WERI-Rb-1 (cell line): ENCODE measurements at regions not wholly inside any gene's neighbourhood (a gene's known extent, or its start where the extent isn't known, plus 50 kb on each side); places are given as distances from the start of the nearest gene placed in this dataset.

ENCODE experiments used
- DNase-seq: peaks from one replicate; pipeline ENCODE4 v3.0.0-alpha.2; 2020
- H3K27ac ChIP-seq: fragments of 250-450 bp; sonication (Bioruptor Pico); 2 replicates; pipeline ENCODE4 v1.5.1; 2020; ENCODE audit warnings: mild to moderate bottlenecking, moderate library complexity
- H3K27me3 ChIP-seq: fragments of 250-450 bp; sonication (Bioruptor Pico); 2 replicates; pipeline ENCODE4 v1.5.1; 2021; ENCODE audit warnings: mild to moderate bottlenecking, low read depth, moderate library complexity; ENCODE audit not compliant: insufficient read depth, severe bottlenecking
- H3K36me3 ChIP-seq: fragments of 250-450 bp; sonication (Bioruptor Pico); 2 replicates; pipeline ENCODE4 v1.5.1; 2020; ENCODE audit warnings: mild to moderate bottlenecking, moderate library complexity
- H3K4me3 ChIP-seq: 2 replicates; pipeline ENCODE4 v1.5.1; 2011; ENCODE audit warnings: low read depth, mild to moderate bottlenecking, control low read depth, low read length
- H3K9me3 ChIP-seq: fragments of 250-450 bp; sonication (Bioruptor Pico); 2 replicates; pipeline ENCODE4 v1.5.1; 2021; ENCODE audit warnings: mild to moderate bottlenecking, moderate library complexity; ENCODE audit not compliant: severe bottlenecking
- TF ChIP-seq, protein P1 (sequence below): IDR thresholded peaks from 2 replicates; pipeline ENCODE4 v1.5.1; 2011; ENCODE audit warnings: low read depth, mild to moderate bottlenecking, control low read depth, inconsistent platforms, low read length

DNA sequence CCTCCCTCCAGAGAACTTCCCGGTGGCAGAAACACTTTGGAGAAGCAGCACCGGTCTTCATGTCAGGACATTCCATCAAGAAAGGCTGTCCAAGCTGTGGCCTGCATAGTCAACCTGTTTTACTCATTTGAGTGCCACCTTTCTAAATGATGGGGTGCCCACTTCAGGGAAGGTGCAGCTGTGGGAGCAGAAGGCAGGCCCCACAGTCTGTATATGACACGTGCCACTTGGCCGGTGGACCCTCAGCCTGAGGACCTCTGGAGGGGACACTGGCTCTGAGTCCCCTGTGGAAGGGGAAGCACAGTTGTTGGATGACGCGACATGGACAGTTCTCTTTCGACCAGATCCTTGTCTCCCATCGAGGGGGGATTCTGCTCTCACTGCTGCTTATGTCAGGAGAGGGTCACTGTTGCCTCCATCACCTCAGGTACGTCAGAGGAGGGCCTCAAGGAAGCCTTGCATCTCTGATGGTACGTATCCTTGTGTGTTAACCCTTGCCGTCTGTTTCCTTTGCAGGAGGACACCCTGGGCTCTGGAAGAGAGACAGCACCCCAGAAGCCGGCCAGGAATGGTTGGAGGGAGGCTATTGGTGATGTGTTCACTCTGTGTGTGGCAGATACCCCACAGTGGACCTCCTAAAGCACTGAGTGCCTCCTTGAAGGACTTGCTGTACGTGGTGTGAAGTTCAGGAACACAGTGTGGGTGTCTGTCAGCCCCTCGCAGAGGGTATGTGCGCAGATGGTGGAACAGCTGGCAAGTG lies 132.1 kb upstream of the RTL1 start:
- DNase-seq, result no peak
- H3K4me3 ChIP-seq, result no peak overlapping the region
- H3K36me3 ChIP-seq, result no peaks in the 10 kb centered on the region
- TF ChIP-seq, protein P1, sequence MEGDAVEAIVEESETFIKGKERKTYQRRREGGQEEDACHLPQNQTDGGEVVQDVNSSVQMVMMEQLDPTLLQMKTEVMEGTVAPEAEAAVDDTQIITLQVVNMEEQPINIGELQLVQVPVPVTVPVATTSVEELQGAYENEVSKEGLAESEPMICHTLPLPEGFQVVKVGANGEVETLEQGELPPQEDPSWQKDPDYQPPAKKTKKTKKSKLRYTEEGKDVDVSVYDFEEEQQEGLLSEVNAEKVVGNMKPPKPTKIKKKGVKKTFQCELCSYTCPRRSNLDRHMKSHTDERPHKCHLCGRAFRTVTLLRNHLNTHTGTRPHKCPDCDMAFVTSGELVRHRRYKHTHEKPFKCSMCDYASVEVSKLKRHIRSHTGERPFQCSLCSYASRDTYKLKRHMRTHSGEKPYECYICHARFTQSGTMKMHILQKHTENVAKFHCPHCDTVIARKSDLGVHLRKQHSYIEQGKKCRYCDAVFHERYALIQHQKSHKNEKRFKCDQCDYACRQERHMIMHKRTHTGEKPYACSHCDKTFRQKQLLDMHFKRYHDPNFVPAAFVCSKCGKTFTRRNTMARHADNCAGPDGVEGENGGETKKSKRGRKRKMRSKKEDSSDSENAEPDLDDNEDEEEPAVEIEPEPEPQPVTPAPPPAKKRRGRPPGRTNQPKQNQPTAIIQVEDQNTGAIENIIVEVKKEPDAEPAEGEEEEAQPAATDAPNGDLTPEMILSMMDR, result no peak
- peaks cover 72% of the 10 kb centered on the region for H3K27me3 ChIP-seq
- peaks cover 4% of the 10 kb centered on the region for H3K9me3 ChIP-seq
- H3K27ac ChIP-seq, result no peak overlapping the region

DNA sequence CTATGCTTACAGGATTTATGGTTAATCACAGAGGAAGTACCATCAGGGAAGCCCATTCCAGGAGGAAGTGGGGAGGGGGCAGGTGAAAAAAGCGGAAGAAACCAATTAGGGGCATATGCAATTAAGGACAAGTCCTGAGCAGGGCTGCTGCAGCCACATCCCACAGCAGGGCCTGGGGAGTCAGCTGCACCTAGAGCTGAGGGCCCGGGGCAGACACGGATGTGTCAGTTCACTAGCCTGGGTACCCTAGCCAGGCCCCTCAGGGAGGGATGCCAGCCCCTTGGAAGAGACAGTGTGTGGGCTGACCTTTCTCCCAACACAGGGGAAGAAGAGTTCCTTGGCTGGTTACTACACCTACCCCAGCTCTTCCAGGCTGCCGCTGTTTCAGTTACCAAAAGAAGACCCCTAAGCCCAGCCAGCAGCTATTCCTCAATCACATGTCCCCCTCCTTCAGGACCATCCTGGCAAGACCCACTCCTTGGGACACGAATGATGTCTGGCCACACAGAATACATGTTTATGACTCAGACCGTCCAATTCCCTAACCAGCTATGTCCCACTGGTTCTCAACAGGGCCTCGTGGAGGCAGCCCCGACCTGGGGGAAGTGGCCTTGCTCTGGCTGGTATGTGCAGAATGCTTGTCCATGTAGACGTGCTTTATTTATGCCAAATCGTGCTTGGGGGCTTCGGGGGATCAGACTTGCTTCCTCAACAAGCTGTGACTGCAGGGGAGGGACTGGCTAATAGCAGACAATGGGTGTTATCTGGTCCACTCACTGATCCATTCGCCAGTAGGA lies 133.7 kb upstream of the RTL1 start:
- H3K27me3 ChIP-seq, result peaks cover 69% of the 10 kb centered on the region
- no peaks in the 10 kb centered on the region for H3K36me3 ChIP-seq
- H3K4me3 ChIP-seq, result no peak overlapping the region
- no peak for DNase-seq
- H3K27ac ChIP-seq, result no peak overlapping the region
- TF ChIP-seq, protein P1, result no peak
- H3K9me3 ChIP-seq, result no peaks in the 10 kb centered on the region

DNA sequence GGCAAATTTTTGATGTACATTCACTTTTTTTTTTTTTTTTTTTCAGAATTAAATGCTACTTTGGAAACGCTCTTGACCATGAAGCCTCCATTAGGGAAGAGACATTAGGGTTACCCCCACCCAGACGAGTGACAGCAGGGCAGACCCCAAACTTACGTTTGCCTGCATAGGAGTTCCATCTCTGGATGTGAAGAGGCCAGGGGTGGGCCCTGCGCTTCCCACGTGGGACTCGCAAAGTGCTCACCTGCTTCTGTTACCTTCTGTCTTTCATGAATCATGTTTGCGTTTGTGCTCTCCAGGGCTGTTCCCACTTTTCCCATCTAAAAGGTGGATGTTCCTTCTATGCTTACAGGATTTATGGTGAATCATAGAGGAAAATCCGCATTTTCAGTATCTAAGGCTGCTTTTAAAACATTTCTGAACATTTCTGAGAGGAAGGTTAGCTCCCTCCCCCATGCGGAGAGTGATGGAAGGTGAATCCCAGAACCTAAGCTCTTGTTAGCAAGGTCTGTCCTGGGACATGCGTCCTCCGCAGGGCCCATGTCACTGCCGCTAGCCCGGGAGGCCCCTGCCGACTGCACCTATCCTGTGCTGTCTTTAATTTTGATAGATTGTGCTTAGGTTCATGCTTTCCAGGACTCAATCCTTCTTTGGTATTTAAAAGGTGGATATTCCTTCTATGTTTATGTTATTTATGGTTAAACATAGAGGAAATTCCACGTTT lies 135.7 kb upstream of the RTL1 start:
- H3K27ac ChIP-seq, result no peak overlapping the region
- no peak for DNase-seq
- peaks cover 64% of the 10 kb centered on the region for H3K27me3 ChIP-seq
- H3K4me3 ChIP-seq, result no peak overlapping the region
- no peaks in the 10 kb centered on the region for H3K36me3 ChIP-seq
- no peaks in the 10 kb centered on the region for H3K9me3 ChIP-seq
- TF ChIP-seq, protein P1, result no peak

DNA sequence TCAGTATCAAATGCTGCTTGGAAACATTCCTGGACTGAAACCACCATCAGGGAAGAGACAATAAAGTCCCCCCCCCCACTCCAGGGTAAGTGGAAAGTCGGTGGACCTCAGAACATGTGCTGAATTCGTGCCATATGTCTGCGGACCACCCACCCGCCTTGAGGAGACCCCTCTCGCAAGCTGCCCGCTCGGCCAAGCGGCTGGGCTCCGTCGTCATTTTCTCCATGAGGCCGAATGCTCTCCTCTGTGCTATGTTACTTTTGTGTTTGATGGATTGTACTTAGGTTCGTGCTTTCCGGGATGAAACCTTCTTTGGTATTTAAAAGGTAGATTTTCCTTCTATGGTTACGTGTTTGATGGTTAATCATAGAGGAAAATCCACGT lies 136.2 kb upstream of the RTL1 start:
- no peak for DNase-seq
- Histone ChIP-seq H3K36me3 (no peaks in the 10 kb centered on the region), H3K9me3 (no peaks in the 10 kb centered on the region), H3K27ac (no peak overlapping the region), H3K4me3 (no peak overlapping the region), H3K27me3 (peaks cover 61% of the 10 kb centered on the region)
- TF ChIP-seq, protein P1, result no peak

DNA sequence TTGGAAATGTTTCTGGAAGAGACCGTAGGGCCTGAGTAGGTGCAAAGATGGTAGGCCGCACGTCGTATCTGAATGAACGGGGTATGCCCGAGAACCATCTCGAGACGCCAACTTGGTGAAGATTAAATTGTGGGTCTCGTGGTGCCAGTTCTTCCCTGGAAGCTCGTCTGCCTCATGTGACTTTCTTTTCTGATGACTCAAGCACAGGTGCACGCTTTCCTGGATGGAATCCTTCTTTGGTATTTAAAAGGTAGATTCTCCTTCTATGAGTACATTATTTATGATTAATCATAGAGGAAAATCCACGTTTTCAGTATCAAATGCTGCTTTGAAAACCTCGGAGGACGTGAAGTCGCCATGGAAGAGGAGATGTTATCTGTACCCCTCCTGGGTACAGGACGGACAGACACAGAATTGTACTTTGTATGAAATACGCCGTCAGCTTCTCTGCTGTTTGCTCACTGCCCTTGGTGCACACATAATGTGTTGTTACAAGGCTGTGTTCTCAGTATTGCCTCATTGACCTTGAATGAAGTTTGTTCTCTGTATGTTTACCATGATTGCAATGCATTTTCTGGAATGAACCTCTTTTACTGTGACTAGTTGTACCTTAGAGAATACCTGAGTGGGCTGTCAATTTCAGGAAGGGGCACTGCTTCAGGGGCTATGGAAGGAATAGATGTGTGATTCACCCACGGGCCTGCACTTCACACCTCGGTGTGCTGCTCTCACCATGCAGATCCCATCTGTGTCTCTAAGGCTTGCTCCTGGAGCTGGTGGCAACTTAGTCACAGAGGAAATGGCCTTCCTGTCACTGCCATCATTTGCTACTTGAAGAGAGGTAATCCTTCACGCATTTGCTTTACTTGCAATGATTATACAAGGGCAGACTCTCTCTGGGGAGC lies 137.3 kb upstream of the RTL1 start:
- no peaks in the 10 kb centered on the region for H3K36me3 ChIP-seq
- H3K27me3 ChIP-seq, result peaks cover 61% of the 10 kb centered on the region
- no peak for DNase-seq
- no peaks in the 10 kb centered on the region for H3K9me3 ChIP-seq
- no peak overlapping the region for H3K4me3 ChIP-seq
- TF ChIP-seq, protein P1, result no peak
- no peak overlapping the region for H3K27ac ChIP-seq
